IMR-90 (cell line): ENCODE measurements at regions not wholly inside any gene's neighbourhood (a gene's known extent, or its start where the extent isn't known, plus 50 kb on each side); places are given as distances from the start of the nearest gene placed in this dataset.

Experiments used
- ATAC-seq: fragments of 200-7000 bp; cut with Tn5 transposase; 2 replicates; pipeline ENCODE4 v1.9.1; 2020; ENCODE audit warnings: low read depth, mild to moderate bottlenecking, moderate library complexity
- BruUV-seq: library from RNA; stranded (reverse); fragments of 400-500 nt; replicated peaks from 2 replicates; lab custom pipeline; 2021; lab: Mats Ljungman, UMichigan
- CTCF ChIA-PET: fragments of 300-600 bp; formaldehyde crosslinking; extraction: SDS; loops from one replicate; lab custom pipeline; 2021; ENCODE audit warnings: antibody characterized with exemption; lab: Yijun Ruan, JAX
- POLR2A ChIA-PET: fragments of 300-600 bp; sonication (Branson Sonifier 250); formaldehyde crosslinking; loops from one replicate; lab custom pipeline; 2022; ENCODE audit warnings: antibody characterized with exemption; ENCODE audit not compliant: unreplicated experiment; lab: Charles Lee
- DNase-seq: peaks from one replicate; pipeline ENCODE4 v3.0.0; 2013
- H2AFZ ChIP-seq: replicated peaks from 2 replicates; pipeline ENCODE3; 2013; ENCODE audit warnings: low read length, mild to moderate bottlenecking; ENCODE audit not compliant: poor library complexity
- H2AK5ac ChIP-seq: 2 replicates; pipeline ENCODE4 v1.6.1; 2013; ENCODE audit warnings: low read depth, low read length, inconsistent platforms
- H2AK9ac ChIP-seq: replicated peaks from 2 replicates; pipeline ENCODE3; 2013; ENCODE audit warnings: mild to moderate bottlenecking, low read depth, low read length, moderate library complexity; ENCODE audit not compliant: poor library complexity
- H2BK120ac ChIP-seq: 2 replicates; pipeline ENCODE4 v1.6.1; 2013; ENCODE audit warnings: low read depth, low read length, inconsistent platforms
- H2BK15ac ChIP-seq: 3 replicates; pipeline ENCODE4 v1.6.1; 2013; ENCODE audit warnings: low read depth, low read length, inconsistent platforms
- H2BK20ac ChIP-seq: 2 replicates; pipeline ENCODE4 v1.6.1; 2013; ENCODE audit warnings: low read depth, mild to moderate bottlenecking, inconsistent platforms, low read length, moderate library complexity
- H2BK5ac ChIP-seq: 2 replicates; pipeline ENCODE4 v1.6.1; 2013; ENCODE audit warnings: mild to moderate bottlenecking, low read depth, low read length, inconsistent platforms; ENCODE audit not compliant: poor library complexity, severe bottlenecking
- H3K14ac ChIP-seq: replicated peaks from 2 replicates; pipeline ENCODE4 v1.6.1; 2013; ENCODE audit warnings: low read depth, low read length, inconsistent platforms
- H3K18ac ChIP-seq: 2 replicates; pipeline ENCODE4 v1.6.1; 2013; ENCODE audit warnings: low read depth, low read length, control low read depth
- H3K23ac ChIP-seq: 2 replicates; pipeline ENCODE4 v1.6.1; 2013; ENCODE audit warnings: low read depth, low read length, inconsistent platforms
- H3K27ac ChIP-seq: 2 replicates; pipeline ENCODE4 v1.5.1; 2013; ENCODE audit warnings: mild to moderate bottlenecking, control low read depth, low read length; ENCODE audit not compliant: insufficient read depth
- H3K27me3 ChIP-seq: 2 replicates; pipeline ENCODE4 v1.6.1; 2013; ENCODE audit warnings: low read length; ENCODE audit not compliant: control insufficient read depth, insufficient read depth
- H3K36me3 ChIP-seq: 2 replicates; pipeline ENCODE4 v1.6.1; 2013; ENCODE audit warnings: low read length, mixed read lengths; ENCODE audit not compliant: control insufficient read depth, insufficient read depth
- H3K4ac ChIP-seq: 2 replicates; pipeline ENCODE4 v1.6.1; 2013; ENCODE audit warnings: low read depth, low read length, inconsistent platforms
- H3K4me1 ChIP-seq: 2 replicates; pipeline ENCODE4 v1.6.1; 2013; ENCODE audit warnings: low read length, mixed read lengths; ENCODE audit not compliant: control insufficient read depth, insufficient read depth
- H3K4me2 ChIP-seq: 2 replicates; pipeline ENCODE4 v1.6.1; 2013; ENCODE audit warnings: low read depth, mild to moderate bottlenecking, control low read depth, low read length, moderate library complexity
- H3K4me3 ChIP-seq: 2 replicates; pipeline ENCODE4 v1.5.1; 2013; ENCODE audit warnings: low read depth, mild to moderate bottlenecking, control low read depth, low read length, moderate library complexity; ENCODE audit not compliant: insufficient read depth
- H3K56ac ChIP-seq: 2 replicates; pipeline ENCODE4 v1.6.1; 2013; ENCODE audit warnings: low read length, inconsistent platforms; ENCODE audit not compliant: insufficient read depth; ENCODE audit errors: extremely low read depth
- H3K79me1 ChIP-seq, 2 experiments: 2 replicates each; pipeline ENCODE4 v1.6.1; 2013; ENCODE audit warnings: low read length in 2 of 2, inconsistent platforms in 1 of 2, low read depth in 1 of 2
- H3K9ac ChIP-seq: 2 replicates; pipeline ENCODE4 v1.6.1; 2013; ENCODE audit warnings: low read depth, low read length, control low read depth
- H3K9me1 ChIP-seq: 2 replicates; pipeline ENCODE4 v1.6.1; 2013; ENCODE audit warnings: low read length, inconsistent platforms; ENCODE audit not compliant: insufficient read depth
- H3K9me3 ChIP-seq: 2 replicates; pipeline ENCODE4 v1.6.1; 2013; ENCODE audit warnings: low read length; ENCODE audit not compliant: control insufficient read depth, insufficient read depth
- H4K20me1 ChIP-seq: 2 replicates; pipeline ENCODE4 v1.6.1; 2013; ENCODE audit warnings: low read length, inconsistent platforms; ENCODE audit not compliant: insufficient read depth
- H4K5ac ChIP-seq: 2 replicates; pipeline ENCODE4 v1.6.1; 2013; ENCODE audit warnings: mild to moderate bottlenecking, low read depth, low read length, control low read depth
- H4K8ac ChIP-seq, 2 experiments: 2 replicates each; pipeline ENCODE4 v1.6.1; 2013; ENCODE audit warnings: low read depth in 2 of 2, low read length in 2 of 2, control low read depth in 1 of 2, inconsistent platforms in 1 of 2
- H4K91ac ChIP-seq: 2 replicates; pipeline ENCODE4 v1.6.1; 2013; ENCODE audit warnings: low read depth, low read length, inconsistent platforms; ENCODE audit not compliant: insufficient read depth
- BHLHE40 ChIP-seq: fragments of 150-350 bp; IDR thresholded peaks from 2 replicates; pipeline ENCODE4 v1.6.1; 2016; ENCODE audit warnings: mild to moderate bottlenecking, low read depth, low read length
- CEBPB ChIP-seq: IDR thresholded peaks from 2 replicates; pipeline ENCODE4 v1.6.1; 2012; ENCODE audit warnings: low read depth, low read length, improper control_type of control experiment
- FOS ChIP-seq: fragments of 150-350 bp; IDR thresholded peaks from 2 replicates; pipeline ENCODE4 v1.6.1; 2016; ENCODE audit warnings: low read depth, low read length
- MAFK ChIP-seq: IDR thresholded peaks from 2 replicates; pipeline ENCODE4 v1.6.1; 2012; ENCODE audit warnings: low read depth, low read length, improper control_type of control experiment
- SMC3 ChIP-seq: fragments of 150-350 bp; IDR thresholded peaks from 2 replicates; pipeline ENCODE4 v1.6.1; 2016; ENCODE audit warnings: low read depth, mild to moderate bottlenecking, antibody characterized with exemption, low read length, moderate library complexity
- WGBS, 2 experiments: methylation state at CpG; one replicate each; pipeline versions ENCODE4 v1.1.5 to v1.1.7; 2013; ENCODE audit warnings: missing lambda C conversion rate in 2 of 2; ENCODE audit not compliant: insufficient read length in 1 of 2; ENCODE audit errors: extremely low coverage in 2 of 2; 5-methylcytosine and 5-hydroxymethylcytosine counted together
- dilution Hi-C: fragments of 300-500 bp; cut with HindIII; formaldehyde crosslinking; loops from one replicate; pipeline ENCODE4 v1.14.3; 2018; ENCODE audit warnings: low sequenced_read_pairs; ENCODE audit not compliant: unreplicated experiment
- in situ Hi-C: fragments of 300-500 bp; cut with MboI; formaldehyde crosslinking; loops from 3 replicates; pipeline ENCODE4 v1.14.3; 2019; ENCODE audit warnings: low sequenced_read_pairs, inconsistent platforms, mixed read lengths
- intact Hi-C: fragments of 100-400 bp; cut with micrococcal nuclease; formaldehyde crosslinking; loops from 2 replicates; pipeline ENCODE4 v1.10.0; 2022

DNA sequence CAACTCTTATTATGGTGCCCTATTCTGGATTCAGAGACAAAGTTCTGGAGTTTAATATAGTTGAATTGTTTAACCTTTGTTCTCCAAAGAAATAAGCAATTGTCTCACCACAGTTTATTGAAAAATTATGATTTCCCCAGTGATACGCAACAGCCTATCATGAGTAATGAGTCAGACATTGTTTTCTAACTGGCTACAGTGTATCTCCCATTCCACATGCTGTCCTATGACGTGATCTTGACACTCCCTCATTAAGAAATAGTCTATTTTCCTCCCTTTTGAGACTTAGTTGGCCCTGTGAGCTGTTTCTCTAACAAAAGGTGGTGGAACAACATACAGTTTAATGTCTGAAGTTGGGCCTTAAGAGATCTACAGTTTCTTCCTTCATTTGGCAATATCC lies 1290.6 kb upstream of the CDH6 start:
- Histone ChIP-seq H2BK120ac (no peak overlapping the region), H2BK20ac (no peak overlapping the region), H3K4me3 (no peak overlapping the region), H4K91ac (no peak overlapping the region), H3K79me1 (no peaks in the 10 kb centered on the region), H3K56ac (no peak overlapping the region), H2AK9ac (no peak overlapping the region), H3K14ac (no peak overlapping the region), H4K8ac (no peak overlapping the region), H3K36me3 (no peaks in the 10 kb centered on the region), H3K9me3 (peaks cover 7% of the 10 kb centered on the region; the same call in 1 of the 2 replicates), H2AK5ac (no peak overlapping the region), H2AFZ (no peak overlapping the region), H4K20me1 (no peaks in the 10 kb centered on the region), H3K23ac (no peak overlapping the region), H3K27ac (no peak overlapping the region), H3K4ac (no peak overlapping the region), H3K27me3 (no peaks in the 10 kb centered on the region), H3K18ac (no peak overlapping the region), H2BK5ac (no peak overlapping the region), H3K4me2 (no peak overlapping the region), H2BK15ac (no peak overlapping the region), H4K5ac (no peak overlapping the region), H3K9me1 (no peaks in the 10 kb centered on the region), H3K4me1 (no peaks in the 10 kb centered on the region), H3K9ac (no peak overlapping the region)
- POLR2A ChIA-PET: no interaction called here
- TF ChIP-seq BHLHE40: no peak
- TF ChIP-seq FOS: no peak
- TF ChIP-seq MAFK: no peak
- no peak for TF ChIP-seq CEBPB
- no peak for TF ChIP-seq SMC3
- DNase-seq (no peak), ATAC-seq (no peak)
- CTCF ChIA-PET: no interaction called here
- WGBS, 2 experiments: no CpG with 5 or more reads among the region's 2 CpGs
- intact Hi-C loops: no loop called here
- in situ Hi-C loops: no loop called here
- BruUV-seq: no TSS peak
- dilution Hi-C loops: no loop called here
